ENCODE measurements at regions not wholly inside any gene's neighbourhood (a gene's known extent, or its start where the extent isn't known, plus 50 kb on each side); places are given as distances from the start of the nearest gene placed in this dataset.

DNA sequence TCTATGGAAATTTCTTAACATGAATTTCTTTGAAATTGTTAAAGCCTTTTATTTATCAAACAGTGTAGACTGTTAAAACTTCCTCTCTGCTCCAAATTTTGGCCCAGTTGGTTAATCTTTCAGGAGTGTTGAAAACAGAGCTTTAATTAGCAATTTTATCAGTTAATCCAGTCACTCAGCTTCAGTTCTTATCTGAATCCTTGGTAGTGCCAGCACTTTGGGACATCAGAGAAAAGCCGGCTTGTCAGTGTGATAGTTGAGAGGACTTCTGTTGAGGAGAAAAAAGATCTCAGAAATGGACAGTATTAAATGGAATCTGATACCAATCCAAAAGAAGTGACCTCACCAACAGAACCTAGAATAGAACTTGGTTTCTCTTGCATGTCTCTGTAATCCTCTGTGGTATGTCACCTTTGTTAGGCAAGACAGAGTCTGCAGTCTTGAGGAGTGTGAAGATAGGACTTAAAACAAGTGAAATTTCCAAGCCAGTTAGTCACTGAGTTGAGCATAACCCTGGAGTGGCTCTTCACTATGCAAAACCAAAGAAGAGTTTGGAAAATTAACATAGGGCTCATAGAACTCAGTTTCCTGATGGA is 251.8 kb downstream of the NNT start (continued):
- TF ChIP-seq, protein P1, sequence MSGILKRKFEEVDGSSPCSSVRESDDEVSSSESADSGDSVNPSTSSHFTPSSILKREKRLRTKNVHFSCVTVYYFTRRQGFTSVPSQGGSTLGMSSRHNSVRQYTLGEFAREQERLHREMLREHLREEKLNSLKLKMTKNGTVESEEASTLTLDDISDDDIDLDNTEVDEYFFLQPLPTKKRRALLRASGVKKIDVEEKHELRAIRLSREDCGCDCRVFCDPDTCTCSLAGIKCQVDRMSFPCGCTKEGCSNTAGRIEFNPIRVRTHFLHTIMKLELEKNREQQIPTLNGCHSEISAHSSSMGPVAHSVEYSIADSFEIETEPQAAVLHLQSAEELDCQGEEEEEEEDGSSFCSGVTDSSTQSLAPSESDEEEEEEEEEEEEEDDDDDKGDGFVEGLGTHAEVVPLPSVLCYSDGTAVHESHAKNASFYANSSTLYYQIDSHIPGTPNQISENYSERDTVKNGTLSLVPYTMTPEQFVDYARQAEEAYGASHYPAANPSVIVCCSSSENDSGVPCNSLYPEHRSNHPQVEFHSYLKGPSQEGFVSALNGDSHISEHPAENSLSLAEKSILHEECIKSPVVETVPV (CRISPR knock-in tag; IDR thresholded peaks at IDR 0.05) = no peak

DNA sequence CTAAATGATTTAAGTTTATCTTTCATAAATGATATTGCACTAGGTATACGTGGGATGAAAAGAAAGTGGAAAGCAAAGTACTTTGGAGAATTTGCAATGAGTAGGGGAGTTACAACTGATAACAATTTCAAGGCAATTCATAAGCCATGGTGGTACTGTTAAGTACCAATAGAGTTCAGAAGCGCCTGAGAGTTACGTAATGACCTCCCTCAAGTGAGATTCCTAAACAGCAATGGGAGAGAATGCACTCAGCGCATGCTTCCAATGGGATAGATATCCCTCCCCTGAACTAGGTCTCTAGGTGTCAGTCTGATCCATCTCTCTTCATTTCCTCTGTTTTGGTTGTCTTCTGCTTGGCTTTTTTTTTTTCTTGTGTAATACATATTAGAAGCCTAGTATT is 249.3 kb downstream of the NNT start:
- no peak for ATAC-seq
- TF ChIP-seq, protein P1 (CRISPR knock-in tag; IDR thresholded peaks at IDR 0.05) = no peak
- TF ChIP-seq GLIS3 (CRISPR knock-in tag; IDR thresholded peaks at IDR 0.05) (no peak), RARB (CRISPR knock-in tag; IDR thresholded peaks at IDR 0.05) (no peak), PPARA (CRISPR knock-in tag; IDR thresholded peaks at IDR 0.05; ENCODE audit: borderline replicate concordance) (no peak), CSDC2 (CRISPR knock-in tag; IDR thresholded peaks at IDR 0.05) (no peak), ISL1 (CRISPR knock-in tag; IDR thresholded peaks at IDR 0.05) (no peak), SNAI2 (CRISPR knock-in tag; IDR thresholded peaks at IDR 0.05) (no peak), ESRRG (CRISPR knock-in tag; IDR thresholded peaks at IDR 0.05) (no peak), TOX (CRISPR knock-in tag; IDR thresholded peaks at IDR 0.05; ENCODE audit: borderline replicate concordance) (no peak), ZFP3 (CRISPR knock-in tag; IDR thresholded peaks at IDR 0.05) (no peak), ZNF565 (CRISPR knock-in tag; conservative IDR thresholded peaks at IDR 0.05; ENCODE audit: low read depth) (no peak), ARNTL (CRISPR knock-in tag; IDR thresholded peaks at IDR 0.05; ENCODE audit: borderline replicate concordance, low read depth) (no peak), TCF4 (CRISPR knock-in tag; IDR thresholded peaks at IDR 0.05; ENCODE audit: borderline replicate concordance) (no peak), ZC3H10 (CRISPR knock-in tag; IDR thresholded peaks at IDR 0.05) (no peak)
- TF ChIP-seq, protein P2, sequence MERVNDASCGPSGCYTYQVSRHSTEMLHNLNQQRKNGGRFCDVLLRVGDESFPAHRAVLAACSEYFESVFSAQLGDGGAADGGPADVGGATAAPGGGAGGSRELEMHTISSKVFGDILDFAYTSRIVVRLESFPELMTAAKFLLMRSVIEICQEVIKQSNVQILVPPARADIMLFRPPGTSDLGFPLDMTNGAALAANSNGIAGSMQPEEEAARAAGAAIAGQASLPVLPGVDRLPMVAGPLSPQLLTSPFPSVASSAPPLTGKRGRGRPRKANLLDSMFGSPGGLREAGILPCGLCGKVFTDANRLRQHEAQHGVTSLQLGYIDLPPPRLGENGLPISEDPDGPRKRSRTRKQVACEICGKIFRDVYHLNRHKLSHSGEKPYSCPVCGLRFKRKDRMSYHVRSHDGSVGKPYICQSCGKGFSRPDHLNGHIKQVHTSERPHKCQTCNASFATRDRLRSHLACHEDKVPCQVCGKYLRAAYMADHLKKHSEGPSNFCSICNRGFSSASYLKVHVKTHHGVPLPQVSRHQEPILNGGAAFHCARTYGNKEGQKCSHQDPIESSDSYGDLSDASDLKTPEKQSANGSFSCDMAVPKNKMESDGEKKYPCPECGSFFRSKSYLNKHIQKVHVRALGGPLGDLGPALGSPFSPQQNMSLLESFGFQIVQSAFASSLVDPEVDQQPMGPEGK (CRISPR knock-in tag; IDR thresholded peaks at IDR 0.05; ENCODE audit: borderline replicate concordance) = no peak
- TF ChIP-seq, protein P3, sequence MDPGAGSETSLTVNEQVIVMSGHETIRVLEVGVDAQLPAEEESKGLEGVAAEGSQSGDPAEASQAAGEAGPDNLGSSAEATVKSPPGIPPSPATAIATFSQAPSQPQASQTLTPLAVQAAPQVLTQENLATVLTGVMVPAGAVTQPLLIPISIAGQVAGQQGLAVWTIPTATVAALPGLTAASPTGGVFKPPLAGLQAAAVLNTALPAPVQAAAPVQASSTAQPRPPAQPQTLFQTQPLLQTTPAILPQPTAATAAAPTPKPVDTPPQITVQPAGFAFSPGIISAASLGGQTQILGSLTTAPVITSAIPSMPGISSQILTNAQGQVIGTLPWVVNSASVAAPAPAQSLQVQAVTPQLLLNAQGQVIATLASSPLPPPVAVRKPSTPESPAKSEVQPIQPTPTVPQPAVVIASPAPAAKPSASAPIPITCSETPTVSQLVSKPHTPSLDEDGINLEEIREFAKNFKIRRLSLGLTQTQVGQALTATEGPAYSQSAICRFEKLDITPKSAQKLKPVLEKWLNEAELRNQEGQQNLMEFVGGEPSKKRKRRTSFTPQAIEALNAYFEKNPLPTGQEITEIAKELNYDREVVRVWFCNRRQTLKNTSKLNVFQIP (CRISPR knock-in tag; IDR thresholded peaks at IDR 0.05; ENCODE audit: borderline replicate concordance, low read depth) = no peak

DNA sequence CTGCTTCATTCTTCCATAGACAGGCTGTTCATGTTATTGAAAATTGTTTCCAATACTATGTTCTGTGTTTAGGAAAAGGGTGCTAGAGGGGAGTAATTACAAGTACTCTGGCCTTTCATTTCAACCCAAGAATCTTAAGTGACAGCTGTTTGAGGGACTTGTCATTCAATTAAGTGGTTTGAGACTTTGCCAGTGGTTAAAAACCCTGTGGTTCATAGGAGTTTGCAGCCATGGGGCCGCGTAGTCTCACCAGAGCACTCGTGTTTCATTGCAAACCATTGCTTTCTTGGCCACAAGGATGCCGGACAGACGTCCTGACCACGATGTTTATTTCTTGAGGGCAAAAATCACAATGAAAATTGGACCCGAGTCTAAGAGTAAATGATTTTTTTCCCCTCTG is 248.8 kb downstream of the NNT start:
- ATAC-seq = no peak
- TF ChIP-seq GLIS3 (CRISPR knock-in tag; IDR thresholded peaks at IDR 0.05) = no peak
- TF ChIP-seq, protein P4, sequence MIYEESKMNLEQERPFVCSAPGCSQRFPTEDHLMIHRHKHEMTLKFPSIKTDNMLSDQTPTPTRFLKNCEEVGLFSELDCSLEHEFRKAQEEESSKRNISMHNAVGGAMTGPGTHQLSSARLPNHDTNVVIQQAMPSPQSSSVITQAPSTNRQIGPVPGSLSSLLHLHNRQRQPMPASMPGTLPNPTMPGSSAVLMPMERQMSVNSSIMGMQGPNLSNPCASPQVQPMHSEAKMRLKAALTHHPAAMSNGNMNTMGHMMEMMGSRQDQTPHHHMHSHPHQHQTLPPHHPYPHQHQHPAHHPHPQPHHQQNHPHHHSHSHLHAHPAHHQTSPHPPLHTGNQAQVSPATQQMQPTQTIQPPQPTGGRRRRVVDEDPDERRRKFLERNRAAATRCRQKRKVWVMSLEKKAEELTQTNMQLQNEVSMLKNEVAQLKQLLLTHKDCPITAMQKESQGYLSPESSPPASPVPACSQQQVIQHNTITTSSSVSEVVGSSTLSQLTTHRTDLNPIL (CRISPR knock-in tag; IDR thresholded peaks at IDR 0.05; ENCODE audit: low read depth) = no peak
- TF ChIP-seq ARNTL (CRISPR knock-in tag; IDR thresholded peaks at IDR 0.05; ENCODE audit: borderline replicate concordance, low read depth) = no peak
- TF ChIP-seq, protein P5, sequence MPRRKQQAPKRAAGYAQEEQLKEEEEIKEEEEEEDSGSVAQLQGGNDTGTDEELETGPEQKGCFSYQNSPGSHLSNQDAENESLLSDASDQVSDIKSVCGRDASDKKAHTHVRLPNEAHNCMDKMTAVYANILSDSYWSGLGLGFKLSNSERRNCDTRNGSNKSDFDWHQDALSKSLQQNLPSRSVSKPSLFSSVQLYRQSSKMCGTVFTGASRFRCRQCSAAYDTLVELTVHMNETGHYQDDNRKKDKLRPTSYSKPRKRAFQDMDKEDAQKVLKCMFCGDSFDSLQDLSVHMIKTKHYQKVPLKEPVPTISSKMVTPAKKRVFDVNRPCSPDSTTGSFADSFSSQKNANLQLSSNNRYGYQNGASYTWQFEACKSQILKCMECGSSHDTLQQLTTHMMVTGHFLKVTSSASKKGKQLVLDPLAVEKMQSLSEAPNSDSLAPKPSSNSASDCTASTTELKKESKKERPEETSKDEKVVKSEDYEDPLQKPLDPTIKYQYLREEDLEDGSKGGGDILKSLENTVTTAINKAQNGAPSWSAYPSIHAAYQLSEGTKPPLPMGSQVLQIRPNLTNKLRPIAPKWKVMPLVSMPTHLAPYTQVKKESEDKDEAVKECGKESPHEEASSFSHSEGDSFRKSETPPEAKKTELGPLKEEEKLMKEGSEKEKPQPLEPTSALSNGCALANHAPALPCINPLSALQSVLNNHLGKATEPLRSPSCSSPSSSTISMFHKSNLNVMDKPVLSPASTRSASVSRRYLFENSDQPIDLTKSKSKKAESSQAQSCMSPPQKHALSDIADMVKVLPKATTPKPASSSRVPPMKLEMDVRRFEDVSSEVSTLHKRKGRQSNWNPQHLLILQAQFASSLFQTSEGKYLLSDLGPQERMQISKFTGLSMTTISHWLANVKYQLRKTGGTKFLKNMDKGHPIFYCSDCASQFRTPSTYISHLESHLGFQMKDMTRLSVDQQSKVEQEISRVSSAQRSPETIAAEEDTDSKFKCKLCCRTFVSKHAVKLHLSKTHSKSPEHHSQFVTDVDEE (CRISPR knock-in tag; IDR thresholded peaks at IDR 0.05) = no peak
- TF ChIP-seq SNAI2 (CRISPR knock-in tag; IDR thresholded peaks at IDR 0.05) = no peak
- TF ChIP-seq ZNF8 (CRISPR knock-in tag; IDR thresholded peaks at IDR 0.05) = no peak
- no peak for TF ChIP-seq ZFP30 (CRISPR knock-in tag; IDR thresholded peaks at IDR 0.05)
- TF ChIP-seq RARB (CRISPR knock-in tag; IDR thresholded peaks at IDR 0.05) = no peak
- TF ChIP-seq BACH2 (CRISPR knock-in tag; IDR thresholded peaks at IDR 0.05; ENCODE audit: borderline replicate concordance) = no peak
- TF ChIP-seq ZC3H10 (CRISPR knock-in tag; IDR thresholded peaks at IDR 0.05) = no peak
- no peak for TF ChIP-seq ZNF565 (CRISPR knock-in tag; conservative IDR thresholded peaks at IDR 0.05; ENCODE audit: low read depth)
- no peak for TF ChIP-seq TCF4 (CRISPR knock-in tag; IDR thresholded peaks at IDR 0.05; ENCODE audit: borderline replicate concordance)
- TF ChIP-seq CSDC2 (CRISPR knock-in tag; IDR thresholded peaks at IDR 0.05) = no peak
- TF ChIP-seq, protein P2 (CRISPR knock-in tag; IDR thresholded peaks at IDR 0.05; ENCODE audit: borderline replicate concordance) = no peak
- no peak for TF ChIP-seq ESRRG (CRISPR knock-in tag; IDR thresholded peaks at IDR 0.05)
- TF ChIP-seq, protein P1 (CRISPR knock-in tag; IDR thresholded peaks at IDR 0.05) = no peak
